NCI-H2171 (cell line): ENCODE measurements at regions not wholly inside any gene's neighbourhood (a gene's known extent, or its start where the extent isn't known, plus 50 kb on each side); places are given as distances from the start of the nearest gene placed in this dataset.

Source experiments
- DNase-seq: peaks from one replicate; lab custom pipeline; 2025; lab: John Stamatoyannopoulos, UW

DNA sequence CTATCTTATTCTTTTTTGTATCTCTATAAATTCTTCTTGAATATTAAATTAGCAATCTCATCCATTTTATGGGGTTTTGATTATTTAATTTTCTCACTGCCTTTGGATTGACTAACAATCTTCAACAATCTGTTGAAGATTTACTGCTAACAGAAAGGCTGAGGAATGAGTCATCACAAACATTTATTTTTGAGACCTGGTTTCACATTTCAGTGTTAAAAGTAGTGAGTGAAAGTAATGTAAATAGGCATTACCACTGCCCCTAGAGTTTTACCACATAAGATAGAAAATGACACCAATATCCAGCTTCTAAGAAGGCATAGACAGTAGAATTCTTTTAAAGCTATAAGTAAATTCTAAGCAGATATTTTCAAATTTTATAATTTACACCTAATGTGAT lies 472.8 kb downstream of the OLFM4 start:
- DNase-seq = no peak

DNA sequence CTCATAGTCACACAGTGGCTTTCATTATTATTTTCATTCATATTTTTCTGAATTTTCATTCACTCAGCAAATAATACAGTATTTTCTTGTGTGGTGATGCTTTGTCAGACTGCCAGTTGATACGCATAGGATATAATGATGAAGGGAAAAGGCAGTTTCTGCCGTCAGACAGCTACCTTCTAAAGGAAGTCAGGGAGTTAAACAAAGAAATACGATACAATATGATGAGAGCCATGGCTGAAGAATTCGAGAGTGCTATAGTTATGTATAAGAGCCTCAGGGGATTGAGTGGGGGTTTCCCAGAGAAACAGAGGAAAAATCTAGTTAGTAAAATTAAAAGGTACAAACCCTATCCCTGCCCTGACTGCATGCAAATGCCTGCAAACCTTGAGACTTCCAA lies 479.1 kb downstream of the OLFM4 start:
- no peak for DNase-seq

DNA sequence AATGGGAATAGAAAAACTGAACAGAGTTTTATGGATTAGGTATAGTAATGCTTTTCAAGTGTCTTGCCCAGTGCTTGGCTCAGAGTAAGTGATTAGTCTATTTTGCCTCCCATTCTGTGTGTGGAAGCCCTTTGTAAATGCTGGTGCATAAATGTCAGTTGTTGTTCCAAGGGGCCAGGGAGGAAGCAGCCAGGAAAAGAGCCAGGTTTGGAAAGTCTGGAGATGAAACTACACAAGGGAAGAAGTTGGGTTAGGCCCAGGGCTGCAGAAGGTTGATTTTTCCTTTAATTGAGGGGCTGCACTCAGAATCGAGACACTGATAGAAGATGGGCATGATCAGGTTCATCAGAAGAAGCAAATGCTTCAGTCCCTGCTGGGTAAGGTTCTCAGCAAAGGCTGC lies 484.0 kb downstream of the OLFM4 start:
- no peak for DNase-seq

DNA sequence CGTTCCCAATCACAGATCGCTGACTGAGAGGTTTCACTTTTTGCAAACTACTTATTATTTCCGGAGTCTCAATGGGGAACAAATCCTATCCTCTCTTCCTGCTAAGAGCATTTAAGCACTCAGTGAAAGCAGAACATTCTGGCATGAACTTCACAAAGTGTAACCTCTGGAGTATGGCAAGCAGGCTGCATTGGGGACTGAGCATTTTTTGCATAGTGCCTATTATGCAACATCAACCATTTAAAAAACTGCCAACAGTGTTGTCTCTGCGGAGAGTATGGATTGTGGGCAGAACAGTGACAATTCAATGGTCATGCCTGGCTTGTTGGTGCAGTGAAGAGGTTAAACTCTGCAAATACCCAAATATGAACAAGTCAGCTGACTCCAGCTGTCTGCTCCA lies 484.6 kb downstream of the OLFM4 start:
- DNase-seq = no peak

DNA sequence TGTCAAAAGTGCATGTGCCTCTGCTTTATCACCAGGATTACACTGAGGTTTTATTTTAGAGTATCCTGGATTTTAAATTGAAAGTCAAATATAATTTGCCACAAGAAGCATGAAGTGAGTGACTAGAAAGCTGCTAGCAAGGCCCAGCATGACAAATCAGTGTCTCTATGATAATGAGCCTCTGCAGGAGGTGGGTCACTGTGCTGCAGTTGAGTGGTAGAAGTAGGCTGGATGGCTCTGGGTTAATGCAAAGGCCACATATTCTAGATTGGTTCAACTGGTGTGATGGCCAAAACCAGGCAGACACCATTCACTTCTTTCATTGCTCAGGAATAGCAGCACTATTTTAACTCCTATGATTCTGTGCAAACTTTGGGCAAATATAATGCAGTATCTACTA lies 491.5 kb downstream of the OLFM4 start:
- no peak for DNase-seq

DNA sequence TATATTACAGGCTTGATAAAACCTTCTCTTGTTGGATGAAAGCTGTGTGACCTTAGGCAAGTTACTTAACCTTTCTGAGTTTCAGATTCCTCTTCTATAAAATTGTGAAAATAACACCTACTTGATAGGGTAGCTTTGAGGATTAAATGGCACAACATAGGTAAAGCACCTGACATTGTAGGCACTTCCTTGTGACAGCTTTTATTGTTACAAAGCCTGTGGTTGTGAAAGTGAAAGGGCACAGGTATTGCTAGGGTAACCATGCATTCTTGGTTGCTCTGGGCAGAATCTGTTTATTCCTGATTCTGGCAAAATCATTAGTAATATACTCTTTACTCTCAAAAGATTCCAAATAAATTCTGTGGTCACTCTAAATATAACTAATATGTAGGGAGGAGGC lies 493.4 kb downstream of the OLFM4 start:
- DNase-seq = no peak

DNA sequence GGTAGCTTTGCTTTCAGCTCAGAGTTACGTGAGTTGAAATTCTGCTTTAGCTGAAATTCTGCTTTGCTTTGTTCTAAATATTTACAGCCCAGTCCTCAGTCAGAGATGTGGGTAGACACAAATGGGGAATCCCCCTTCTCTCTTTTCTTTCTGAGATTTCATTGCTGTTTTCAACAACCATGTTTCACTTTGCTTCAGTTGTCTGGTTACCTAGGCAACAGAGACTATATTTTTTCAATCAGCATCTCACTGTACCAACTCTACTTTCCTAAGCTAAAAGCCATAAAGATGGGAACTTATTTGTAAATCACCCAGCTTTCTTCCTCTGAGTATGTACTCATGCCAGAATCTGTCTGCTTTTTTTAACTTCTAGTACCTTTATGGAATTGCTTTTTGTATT lies 509.0 kb downstream of the OLFM4 start:
- no peak for DNase-seq

DNA sequence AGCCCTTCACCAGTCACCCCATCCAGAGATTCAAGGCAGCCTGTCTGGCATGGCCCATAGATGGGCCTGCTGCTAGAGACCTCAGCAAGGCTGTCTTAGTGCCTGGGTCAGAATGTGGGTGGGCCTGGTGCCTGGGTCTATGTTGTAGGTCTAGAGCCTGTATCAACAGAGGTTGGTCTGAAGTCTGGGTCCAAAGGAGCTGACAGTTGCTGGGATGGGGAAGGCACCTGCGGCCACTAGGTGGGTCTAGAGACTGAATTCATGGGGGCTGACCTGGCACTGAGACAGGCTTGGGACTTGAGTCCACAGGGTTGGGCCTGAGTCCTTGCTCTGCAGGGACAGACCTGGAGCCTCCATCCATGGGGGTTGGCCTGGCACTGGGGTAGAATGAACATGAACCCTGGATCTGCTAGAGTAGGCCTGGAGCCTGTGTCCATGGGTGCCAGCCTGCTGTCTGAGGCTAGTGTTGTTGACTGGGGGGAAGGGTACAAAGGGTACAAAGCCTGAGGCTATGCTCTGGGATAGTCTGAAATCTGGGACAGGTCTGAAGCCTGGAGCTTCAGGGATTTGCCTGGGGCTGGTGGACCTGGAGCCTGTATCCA lies 516.8 kb downstream of the OLFM4 start:
- no peak for DNase-seq

DNA sequence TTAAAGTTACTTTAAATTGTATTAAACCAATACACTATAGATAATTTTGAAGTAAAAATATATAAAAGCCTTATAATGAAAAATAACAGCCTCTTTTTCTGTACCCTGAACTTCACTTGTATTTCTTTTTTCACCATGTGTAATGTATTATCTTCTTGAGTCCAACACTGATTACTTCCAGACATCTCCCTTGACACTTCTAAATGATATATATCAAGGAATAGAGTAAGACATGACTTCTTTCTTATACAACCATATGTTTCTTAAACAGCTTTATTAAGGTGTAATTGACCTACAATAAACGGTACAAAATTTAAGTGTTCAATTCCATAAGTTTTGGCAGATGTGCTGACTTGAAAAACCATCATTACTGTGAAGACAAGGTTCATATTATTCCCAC lies 531.9 kb downstream of the OLFM4 start:
- no peak for DNase-seq

DNA sequence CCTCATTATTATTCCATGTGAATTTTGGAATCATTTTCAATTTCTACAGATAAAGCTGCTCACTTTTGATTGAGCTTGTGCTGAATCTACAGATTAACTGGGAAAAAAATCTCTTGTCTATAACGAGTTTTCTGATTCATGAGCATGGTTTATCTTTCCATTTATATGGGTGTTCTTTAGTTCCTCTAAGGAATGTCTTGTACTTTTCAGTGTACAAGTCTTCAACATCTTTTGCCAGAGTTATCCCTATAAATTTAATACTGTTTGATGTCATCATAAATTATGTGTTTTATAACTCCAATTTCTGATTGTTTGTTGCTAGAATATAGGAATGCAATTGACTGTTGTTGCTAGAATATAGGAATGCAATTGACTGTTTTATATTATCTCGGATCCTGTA lies 533.8 kb downstream of the OLFM4 start:
- no peak for DNase-seq

DNA sequence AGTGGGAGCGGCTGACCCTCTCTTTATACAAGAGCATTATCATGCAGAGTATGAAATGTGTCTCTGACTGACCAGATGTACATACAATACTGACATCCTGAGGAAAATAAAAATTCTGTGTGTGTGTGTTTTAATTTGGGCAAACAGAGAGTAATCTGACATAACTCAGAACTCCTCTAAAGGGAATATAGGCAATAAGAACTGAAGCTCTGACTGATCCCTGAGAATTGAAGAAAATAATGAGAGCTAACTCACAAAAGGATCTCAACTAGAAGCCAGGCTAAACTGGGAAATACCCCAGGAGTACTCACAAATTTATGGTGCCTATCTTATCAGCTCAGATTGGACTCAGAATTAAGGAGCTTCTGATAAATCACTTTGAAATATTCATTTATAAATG lies 539.9 kb downstream of the OLFM4 start:
- no peak for DNase-seq

DNA sequence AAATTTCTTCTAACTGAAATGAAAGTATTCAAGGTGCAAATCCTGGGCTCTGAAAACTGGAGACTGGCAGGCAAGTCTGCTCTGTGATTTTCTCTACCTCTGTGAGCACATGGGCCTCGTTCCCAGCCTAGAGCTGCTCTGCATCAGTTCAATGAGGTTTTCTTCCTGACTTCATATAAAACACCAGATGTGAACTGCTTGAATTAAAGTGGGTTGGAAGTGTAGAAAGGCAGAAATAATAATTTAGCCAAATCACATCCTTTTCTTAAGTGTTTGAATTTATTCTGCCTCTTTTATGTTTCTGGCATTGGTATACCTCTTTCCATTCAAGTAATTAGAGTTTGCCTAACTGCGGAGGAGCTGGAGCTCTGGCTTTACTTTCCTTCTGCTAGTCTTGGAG lies 540.8 kb downstream of the OLFM4 start:
- DNase-seq = no peak

DNA sequence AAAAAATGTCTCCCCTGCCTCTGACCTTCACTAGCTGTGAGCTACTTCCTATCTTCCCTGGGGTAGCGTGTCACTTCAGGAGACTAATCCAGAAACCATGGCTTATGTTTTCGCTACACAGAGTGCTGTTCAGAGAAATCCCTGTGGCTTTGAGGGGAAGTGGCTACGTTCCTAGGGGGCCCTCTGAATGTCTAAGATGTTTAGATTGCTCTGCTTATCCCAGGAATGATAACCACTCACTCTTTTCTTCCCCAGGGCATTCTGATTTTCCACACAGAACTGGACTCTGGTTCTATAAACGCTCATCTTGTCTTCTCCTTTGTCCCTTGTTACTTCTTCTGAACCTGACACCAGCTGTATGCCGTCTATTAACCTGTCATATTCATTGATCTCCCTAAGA lies 572.5 kb downstream of the OLFM4 start:
- DNase-seq = no peak

DNA sequence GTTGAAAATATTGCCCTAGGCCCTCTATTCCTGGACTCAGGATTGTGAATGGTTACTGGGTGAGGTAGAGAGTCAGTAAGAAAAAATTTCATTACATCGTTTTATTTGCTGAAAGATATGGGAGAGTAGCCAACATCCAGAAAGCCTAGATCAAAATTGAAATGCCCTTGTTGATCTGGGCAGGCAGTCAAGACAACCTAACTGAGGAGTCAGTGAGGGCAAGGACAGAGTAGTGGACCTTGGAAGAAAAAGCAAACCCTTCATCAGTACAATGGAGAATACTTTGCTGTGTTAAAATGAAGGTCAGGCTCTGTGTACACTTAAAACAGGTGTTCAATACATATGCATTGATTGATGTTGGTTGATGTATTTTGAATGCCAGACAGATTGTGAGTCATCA lies 576.7 kb downstream of the OLFM4 start:
- DNase-seq = no peak

DNA sequence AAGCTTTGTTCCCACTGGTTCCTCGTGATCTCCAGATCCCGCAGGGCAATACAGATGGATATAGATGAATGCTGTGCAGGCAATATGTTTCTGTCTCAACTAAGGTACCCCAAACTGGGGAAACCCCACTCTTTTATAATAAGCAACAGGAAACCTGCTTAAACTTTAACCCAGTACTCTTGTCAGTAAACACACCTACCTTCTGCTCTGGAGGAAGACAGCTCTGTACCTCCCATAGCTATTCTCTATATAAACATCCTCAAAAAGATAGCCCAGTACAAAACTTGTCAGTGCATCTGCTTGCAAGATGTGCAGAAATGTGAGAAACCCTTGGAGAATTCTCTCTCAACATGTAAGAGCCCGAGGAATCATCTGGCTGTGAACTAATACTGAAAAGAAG lies 583.6 kb downstream of the OLFM4 start:
- peak; percentile 36 for DNase-seq

DNA sequence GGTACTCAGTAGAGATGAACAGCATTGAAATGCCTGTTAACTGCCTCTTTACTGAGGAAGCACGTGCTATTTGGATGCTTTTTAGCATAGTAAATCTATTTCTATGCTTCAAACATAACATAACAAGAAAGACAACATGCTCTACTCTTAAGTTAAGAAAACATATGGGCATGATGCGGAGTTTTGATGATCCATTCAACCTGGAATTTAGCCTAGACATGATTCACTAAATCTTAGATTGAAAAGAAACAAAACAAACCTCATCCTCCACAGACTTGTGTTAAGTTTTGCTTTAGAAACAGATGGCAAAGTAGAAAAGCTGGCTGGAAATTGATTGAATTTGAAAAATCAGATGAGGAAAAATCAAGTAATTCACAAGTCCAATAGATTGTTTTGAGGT lies 593.8 kb downstream of the OLFM4 start:
- DNase-seq = no peak

DNA sequence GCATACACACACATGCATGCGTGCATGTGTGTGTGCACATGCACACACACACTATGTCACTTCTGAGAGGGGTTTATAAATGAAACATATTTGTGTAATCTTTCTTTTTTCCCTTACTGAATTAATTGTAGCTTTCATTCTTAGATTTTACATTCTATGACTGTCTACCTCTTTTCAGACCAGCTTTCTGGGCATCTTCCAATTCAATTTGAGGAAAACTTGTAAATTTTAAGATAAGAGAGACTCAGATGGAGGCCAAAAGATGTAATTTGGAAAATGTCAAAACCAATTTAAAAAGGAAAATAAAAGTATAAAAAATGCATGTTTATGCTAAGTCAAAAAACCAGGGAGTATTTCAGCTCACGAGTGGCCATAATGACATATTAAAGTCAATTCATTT lies 594.5 kb downstream of the OLFM4 start:
- DNase-seq = no peak

DNA sequence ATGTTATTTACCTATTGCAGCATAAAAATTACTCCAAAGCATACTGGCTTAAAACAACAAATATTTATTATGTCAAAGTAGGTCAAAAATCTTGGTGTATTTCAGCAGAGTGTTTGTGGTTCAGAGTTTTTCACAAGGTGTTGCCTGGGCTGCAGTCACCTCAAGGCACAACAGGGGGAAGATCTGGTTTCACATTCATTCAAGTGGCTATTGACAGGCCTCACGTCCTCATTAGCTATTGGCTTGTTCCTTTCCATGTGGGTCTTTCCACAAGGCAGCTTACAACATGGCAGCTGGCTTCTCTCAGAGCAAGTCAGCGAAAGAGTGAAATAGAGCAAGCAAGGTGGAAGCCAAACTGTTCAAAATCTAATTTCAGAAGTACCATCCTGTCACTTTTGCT lies 602.9 kb downstream of the OLFM4 start:
- no peak for DNase-seq

DNA sequence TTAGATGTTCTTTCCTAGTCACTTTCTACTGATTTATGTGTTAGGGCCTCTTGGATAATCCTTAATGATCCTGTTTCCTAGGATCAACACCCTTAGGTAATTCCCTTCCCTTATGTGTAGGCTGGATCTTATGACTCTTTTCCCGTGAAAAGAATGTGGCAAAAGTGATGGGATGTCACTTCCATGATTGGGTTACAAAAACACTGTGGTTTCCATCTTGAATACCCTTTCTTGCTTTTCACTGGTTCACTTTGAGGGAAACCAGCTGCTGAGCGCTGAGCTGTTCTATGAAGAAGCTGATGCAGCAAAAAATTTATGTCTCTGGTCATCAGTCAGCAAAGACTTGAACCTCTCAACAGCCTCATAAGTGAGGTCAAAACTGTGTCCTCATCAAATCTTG lies 609.4 kb downstream of the OLFM4 start:
- no peak for DNase-seq

DNA sequence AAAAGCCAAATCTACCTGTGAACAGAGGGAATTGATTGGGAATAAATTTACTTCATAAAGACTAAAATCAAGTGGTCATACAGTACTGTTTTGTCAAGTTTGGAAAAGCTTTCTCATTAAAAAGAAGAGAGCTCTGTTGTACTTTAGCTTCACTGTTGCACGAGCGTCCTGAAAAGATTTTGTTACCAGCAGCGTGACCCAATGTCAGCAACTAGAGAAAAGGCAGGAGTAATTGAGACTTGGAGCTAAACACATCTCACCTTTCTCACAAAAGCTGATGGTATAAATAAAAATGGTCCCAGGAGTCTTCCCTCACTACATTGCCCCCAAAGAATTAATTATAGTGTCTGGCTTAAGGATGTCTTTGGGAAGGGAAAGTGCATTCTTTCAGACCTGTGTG lies 613.7 kb downstream of the OLFM4 start:
- peak; percentile 6 for DNase-seq

DNA sequence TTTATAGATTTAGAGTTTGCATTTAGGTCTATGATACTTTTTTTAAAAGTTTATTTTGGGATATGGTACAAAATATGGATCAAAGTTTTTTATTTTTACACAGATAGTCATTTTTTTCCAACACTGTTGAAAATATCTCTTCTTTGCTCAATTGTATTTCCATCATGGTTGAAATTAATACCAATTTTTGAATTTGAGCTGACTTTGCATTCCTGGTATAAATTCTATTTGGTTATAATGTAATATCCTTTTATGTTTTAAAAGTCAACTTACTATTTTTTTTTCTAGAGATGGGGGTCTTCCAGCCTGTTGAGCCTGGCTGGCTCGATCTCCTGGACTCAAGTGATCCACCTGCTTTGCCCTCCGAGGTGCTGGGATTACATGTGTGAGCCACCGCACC lies 620.1 kb downstream of the OLFM4 start:
- DNase-seq = no peak

DNA sequence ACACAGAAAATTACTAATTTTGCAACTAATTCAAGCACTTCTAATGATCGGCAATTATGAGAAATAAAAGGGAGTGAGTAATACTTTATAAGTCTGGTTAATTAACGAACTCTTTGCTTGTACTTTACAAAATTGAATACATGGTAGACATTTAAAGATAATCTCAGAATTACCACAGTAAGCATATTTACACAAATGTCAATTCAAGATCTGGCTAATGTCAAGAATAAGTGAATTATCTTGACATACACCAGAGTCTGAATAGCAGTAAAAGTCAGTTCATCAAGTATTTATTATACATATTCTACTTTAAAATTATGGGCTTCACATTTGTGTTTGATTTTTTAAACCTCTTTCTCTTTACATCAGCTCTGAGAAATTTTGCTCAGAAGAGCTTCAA lies 643.4 kb downstream of the OLFM4 start:
- DNase-seq = no peak

DNA sequence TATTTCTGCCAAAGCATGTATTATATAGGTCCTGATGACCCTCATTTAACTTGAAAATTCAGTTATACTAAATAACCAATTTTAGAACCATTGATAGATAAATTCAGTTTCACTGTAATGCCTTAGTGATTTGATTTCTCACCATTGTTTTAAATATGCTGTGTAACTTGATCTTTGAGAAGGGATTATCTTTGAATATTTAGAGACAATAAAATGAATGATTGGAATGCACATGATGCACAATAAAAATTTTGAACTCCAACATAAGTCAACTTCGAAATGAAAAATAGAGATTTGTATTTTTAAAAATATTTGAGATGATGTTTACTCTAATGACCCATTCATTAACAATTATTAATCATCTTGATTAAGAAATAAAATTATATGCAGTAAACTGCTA lies 654.5 kb downstream of the OLFM4 start:
- DNase-seq = no peak

DNA sequence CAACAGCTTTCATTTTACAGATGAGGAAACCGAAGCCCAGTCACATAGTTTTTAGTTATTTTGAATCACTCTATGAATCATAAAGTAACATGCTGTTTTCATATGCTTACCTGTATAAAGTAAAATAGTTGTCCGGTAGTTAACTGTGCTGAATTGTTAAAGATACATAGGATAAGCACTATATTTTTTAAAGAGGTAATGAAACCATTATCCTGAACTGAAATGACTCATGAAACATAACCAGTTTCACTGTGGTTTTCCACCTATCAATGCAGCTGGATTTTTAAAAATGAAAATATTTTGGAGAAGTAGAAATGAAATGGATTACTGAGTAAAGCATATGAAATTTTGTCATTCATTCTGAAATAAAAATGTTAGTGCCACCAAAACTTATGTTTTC lies 655.0 kb downstream of the OLFM4 start:
- DNase-seq = no peak

DNA sequence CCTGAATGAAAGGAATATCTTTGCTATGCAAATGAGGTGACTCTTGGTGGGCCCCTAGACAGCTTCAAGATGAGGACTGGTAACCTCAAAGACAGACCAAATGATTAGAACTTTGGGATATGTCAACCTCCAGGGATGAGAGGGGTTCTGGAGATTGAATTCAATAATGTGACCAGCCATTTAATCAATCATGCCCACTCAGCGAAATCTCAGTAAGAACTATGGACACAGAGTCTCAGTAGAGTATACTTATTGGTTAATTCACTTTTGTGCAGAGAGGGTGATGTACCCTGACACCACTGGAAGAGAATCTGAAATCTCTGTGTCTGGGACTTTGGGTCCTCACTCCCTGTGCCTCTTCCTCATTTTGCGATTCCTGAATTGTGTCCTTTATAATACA lies 662.8 kb downstream of the OLFM4 start:
- no peak for DNase-seq
